ENCODE measurements at regions not wholly inside any gene's neighbourhood (a gene's known extent, or its start where the extent isn't known, plus 50 kb on each side); places are given as distances from the start of the nearest gene placed in this dataset.

DNA sequence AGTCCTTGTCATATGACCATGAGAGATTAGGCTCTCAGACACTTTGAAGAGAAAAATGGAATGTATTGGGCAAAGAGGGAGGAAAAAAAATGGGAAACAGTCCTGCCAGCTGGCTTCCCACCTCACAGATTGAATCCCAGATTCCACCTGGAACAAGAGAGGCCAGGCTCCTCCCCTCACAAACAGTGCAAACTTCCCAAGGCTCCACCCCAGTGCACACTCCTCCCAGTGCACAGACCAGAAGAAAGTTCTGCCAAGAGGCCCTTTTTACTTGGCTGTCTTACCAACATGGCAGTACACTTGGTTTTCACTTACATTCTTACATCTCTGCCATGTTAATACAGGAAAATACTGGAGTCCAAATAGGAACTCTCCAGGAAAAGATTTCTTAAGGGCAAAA lies 202.3 kb downstream of the AHR start:
- Histone ChIP-seq H3K9ac (ENCODE audit: low read length) (no peak overlapping the region), H3K79me2 (ENCODE audit: low read length) (no peaks in the 10 kb centered on the region), H3K9me2 (replicated peaks; ENCODE audit: low read length) (no peaks in the 10 kb centered on the region), H3K27ac (ENCODE audit: low read length) (no peak overlapping the region), H4K20me1 (ENCODE audit: low read length) (no peaks in the 10 kb centered on the region), H3K9me3 (ENCODE audit: low read length) (no peaks in the 10 kb centered on the region), H3K27me3 (ENCODE audit: low read length) (no peaks in the 10 kb centered on the region), H2AFZ (ENCODE audit: low read length) (no peak overlapping the region), H3K4me2 (ENCODE audit: low read length) (no peak overlapping the region), H3K36me3 (ENCODE audit: low read depth, low read length) (no peaks in the 10 kb centered on the region), H3K4me1 (ENCODE audit: insufficient read depth, low read length) (peaks cover 9% of the 10 kb centered on the region), H3F3A (ENCODE audit: low read length, unreplicated experiment) (no peaks in the 10 kb centered on the region), H3K4me3 (ENCODE audit: low read length) (no peak overlapping the region)
- ChIA-PET POLR2A (ENCODE audit: unreplicated experiment) (no interaction called here), CTCF (no interaction called here)
- DNase-seq (no peak), ATAC-seq (no peak)
- no peak for TF ChIP-seq EZH2phosphoT487 (IDR thresholded peaks at IDR 0.05; ENCODE audit: borderline replicate concordance, low read length)
- no peak for TF ChIP-seq EZH2 (IDR thresholded peaks at IDR 0.05; ENCODE audit: low read length, unreplicated experiment)
- TF ChIP-seq, protein P1, sequence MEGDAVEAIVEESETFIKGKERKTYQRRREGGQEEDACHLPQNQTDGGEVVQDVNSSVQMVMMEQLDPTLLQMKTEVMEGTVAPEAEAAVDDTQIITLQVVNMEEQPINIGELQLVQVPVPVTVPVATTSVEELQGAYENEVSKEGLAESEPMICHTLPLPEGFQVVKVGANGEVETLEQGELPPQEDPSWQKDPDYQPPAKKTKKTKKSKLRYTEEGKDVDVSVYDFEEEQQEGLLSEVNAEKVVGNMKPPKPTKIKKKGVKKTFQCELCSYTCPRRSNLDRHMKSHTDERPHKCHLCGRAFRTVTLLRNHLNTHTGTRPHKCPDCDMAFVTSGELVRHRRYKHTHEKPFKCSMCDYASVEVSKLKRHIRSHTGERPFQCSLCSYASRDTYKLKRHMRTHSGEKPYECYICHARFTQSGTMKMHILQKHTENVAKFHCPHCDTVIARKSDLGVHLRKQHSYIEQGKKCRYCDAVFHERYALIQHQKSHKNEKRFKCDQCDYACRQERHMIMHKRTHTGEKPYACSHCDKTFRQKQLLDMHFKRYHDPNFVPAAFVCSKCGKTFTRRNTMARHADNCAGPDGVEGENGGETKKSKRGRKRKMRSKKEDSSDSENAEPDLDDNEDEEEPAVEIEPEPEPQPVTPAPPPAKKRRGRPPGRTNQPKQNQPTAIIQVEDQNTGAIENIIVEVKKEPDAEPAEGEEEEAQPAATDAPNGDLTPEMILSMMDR (conservative IDR thresholded peaks at IDR 0.05; ENCODE audit: low read depth, low read length), result no peak
- intact Hi-C loops (cut with micrococcal nuclease), result no loop called here
- BruUV-seq (replicated peaks), result no TSS peak

DNA sequence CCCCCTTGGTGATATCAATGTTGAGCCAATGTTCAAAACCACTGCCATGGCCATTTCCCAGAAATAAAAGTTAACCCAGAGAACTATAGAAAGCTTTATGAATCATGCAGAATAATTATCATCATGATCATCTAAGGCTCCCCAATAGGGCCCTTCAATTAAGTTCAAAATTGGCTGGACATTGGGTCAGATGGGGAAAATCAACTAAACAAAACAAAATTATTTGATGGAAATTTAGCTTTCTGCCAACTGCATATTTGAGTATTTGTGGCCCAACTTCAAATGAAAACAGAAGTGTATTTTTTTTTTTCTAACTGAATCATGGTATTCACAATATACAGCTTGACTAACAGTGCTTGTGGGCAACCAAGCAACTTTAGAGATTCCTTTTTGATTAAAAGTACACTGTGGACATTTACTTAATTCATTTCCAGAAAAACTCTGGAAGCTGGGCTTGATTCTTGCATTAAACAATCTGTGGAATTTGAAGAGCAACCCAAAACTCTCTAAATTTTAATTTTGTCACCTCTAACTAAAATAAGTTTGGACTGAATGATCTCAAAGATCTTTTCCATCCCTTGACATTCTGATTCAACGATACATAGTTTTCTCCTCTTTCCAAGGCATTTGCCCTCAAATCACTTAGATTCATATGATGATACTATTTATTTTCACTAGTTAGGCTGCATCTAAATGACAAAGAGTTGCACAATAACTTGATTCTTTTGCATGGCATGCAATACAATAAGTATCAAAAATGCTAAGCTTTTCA lies 203.2 kb downstream of the AHR start:
- POLR2A ChIA-PET (ENCODE audit: unreplicated experiment), result no interaction called here
- no peak for ATAC-seq
- H3K4me1 ChIP-seq (ENCODE audit: insufficient read depth, low read length), result peaks cover 5% of the 10 kb centered on the region
- TF ChIP-seq EZH2 (IDR thresholded peaks at IDR 0.05; ENCODE audit: low read length, unreplicated experiment), result no peak
- TF ChIP-seq, protein P1 (conservative IDR thresholded peaks at IDR 0.05; ENCODE audit: low read depth, low read length), result no peak
- TF ChIP-seq EZH2phosphoT487 (IDR thresholded peaks at IDR 0.05; ENCODE audit: borderline replicate concordance, low read length), result no peak
- H3K27me3 ChIP-seq (ENCODE audit: low read length), result no peaks in the 10 kb centered on the region
- no peak overlapping the region for H3K9ac ChIP-seq (ENCODE audit: low read length)
- H2AFZ ChIP-seq (ENCODE audit: low read length), result no peak overlapping the region
- H3K27ac ChIP-seq (ENCODE audit: low read length), result no peak overlapping the region
- no peaks in the 10 kb centered on the region for H3K36me3 ChIP-seq (ENCODE audit: low read depth, low read length)
- H3K79me2 ChIP-seq (ENCODE audit: low read length), result no peaks in the 10 kb centered on the region
- no peaks in the 10 kb centered on the region for H4K20me1 ChIP-seq (ENCODE audit: low read length)
- H3K9me2 ChIP-seq (replicated peaks; ENCODE audit: low read length), result no peaks in the 10 kb centered on the region
- CTCF ChIA-PET, result no interaction called here
- no peak overlapping the region for H3K4me3 ChIP-seq (ENCODE audit: low read length)
- no TSS peak for BruUV-seq (replicated peaks)
- H3F3A ChIP-seq (ENCODE audit: low read length, unreplicated experiment), result no peaks in the 10 kb centered on the region
- intact Hi-C loops (cut with micrococcal nuclease), result no loop called here
- H3K4me2 ChIP-seq (ENCODE audit: low read length), result no peak overlapping the region
- H3K9me3 ChIP-seq (ENCODE audit: low read length), result no peaks in the 10 kb centered on the region
- no peak for DNase-seq

Data from PC-3 (cell line).